Myocyte (in vitro differentiated cells): ENCODE measurements at regions not wholly inside any gene's neighbourhood (a gene's known extent, or its start where the extent isn't known, plus 50 kb on each side); places are given as distances from the start of the nearest gene placed in this dataset.
"Not testable (repeated sequence)": the region's sequence is repeated elsewhere in the genome, so short reads cannot be mapped to it uniquely, and the experiment has no call there.

Experiments used
- DNase-seq: peaks from one replicate; pipeline ENCODE4 v3.0.0-alpha.2; 2012; ENCODE audit warnings: low read depth

DNA sequence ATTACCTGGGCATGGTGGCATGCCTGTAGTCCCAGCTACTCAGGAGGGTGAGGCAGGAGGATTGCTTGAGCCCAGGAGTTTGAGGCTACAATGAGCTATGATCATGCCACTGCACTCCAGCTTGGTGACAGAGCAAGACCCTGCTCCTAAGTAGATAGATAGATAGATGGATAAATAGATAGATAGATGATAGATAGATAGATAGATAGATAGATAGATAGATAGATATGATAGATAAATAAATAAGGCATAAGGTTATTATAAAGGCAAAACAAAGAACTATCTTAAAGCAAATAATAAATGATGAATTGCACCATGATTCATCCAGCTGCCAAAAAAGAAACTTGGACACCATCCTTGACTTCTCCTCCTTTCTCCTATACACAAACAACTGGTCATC is 82.0 kb upstream of the DLX6 start:
- not testable (repeated sequence) for DNase-seq

DNA sequence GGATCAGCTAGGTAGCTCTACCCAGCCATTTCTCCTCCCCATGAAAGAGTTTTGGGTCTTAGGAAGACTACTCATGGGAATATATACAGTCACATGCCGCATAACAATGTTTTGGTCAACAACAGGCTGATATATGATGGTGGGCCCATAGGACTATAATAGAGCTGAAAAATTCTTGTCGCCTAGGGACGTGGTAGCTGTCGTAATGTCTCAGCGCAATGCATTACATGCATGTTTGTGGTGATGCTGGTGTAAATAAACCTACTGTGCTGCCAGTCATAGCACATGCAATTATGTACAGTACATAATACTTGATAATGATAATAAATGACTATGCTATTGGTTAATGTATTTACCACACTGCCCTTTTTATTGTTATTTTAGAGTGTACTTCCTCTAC is 78.2 kb upstream of the DLX6 start:
- no peak for DNase-seq

DNA sequence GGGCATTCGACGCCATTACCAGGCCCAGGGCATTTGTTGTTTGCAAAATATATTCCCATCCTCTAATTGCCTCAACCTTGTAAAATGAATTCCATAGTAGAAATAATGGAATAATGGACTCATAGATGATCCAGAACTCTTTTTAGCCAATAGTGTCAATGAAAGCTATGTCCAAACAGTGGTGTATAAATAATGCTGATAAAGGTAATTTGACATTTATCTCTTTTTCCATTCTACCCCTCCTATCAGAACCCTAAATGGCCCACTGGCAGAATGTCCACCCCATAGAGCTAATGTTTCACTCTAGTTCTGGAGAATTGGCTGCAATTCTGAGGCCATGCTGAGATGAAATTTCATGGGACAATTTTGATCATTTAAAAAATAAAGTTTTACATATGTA is 76.4 kb upstream of the DLX6 start:
- DNase-seq, result no peak

DNA sequence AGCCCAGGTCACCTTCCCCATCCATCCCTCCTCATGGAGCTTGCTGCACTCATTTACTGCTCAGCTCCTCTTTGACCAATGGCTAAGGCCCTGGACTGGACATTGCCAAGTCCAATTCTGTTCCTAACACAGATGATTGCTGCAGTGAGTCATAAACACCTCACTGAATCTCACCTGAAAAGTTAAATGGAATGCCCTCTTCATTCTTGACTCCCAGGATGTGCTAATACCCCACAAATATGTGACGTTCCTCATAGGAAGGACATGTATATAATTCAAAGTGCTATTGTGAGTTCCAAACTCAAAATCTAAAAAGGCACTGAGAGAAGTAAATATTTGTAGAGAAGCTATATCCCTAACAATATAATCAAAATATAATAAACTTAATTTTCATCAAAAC is 73.5 kb upstream of the DLX6 start:
- DNase-seq, result no peak

DNA sequence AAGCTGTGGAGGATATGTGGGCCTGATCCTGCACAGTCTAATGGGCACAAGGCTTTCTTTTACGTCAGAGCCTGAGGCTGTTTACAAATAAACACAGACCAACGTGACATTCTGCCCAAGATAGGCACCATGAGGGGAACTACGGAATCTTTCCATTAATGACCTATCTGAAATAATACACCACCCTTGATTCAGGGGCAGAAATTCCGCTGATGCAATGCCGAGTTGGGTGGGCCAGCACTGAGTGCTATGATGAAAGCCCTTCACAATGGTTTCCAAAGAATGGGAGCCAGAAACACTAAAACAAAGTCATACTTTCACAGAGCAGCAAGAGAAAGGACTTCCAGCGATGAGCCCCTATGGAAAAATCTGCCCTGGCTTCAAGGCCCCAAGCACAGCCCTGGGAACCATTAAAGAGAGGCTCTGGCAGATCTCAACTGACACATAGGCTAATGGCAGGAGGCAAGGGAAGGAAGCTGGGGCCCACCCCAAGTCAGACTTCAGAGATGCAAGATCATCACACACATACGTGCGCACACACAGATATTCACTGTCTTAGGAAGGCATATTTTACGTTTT is 72.2 kb upstream of the DLX6 start:
- no peak for DNase-seq

DNA sequence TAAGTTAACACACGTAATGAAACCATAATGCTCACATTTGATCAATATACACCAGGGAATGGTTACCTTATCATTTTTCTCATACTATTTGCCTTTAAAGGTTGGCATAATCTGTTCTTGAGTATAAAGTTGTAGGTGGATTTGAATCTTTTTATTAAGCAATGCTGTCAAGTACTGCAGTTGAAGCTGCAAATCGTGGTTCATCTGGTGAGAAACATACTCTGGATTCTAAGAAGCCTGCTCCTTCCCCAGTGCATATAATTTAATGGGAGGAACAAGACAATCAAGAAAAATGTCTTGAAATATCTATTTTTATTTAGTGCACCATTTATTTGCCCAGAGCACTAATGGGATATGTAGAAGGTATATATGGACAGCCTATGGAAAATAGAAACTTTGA is 68.7 kb upstream of the DLX6 start:
- DNase-seq, result no peak

DNA sequence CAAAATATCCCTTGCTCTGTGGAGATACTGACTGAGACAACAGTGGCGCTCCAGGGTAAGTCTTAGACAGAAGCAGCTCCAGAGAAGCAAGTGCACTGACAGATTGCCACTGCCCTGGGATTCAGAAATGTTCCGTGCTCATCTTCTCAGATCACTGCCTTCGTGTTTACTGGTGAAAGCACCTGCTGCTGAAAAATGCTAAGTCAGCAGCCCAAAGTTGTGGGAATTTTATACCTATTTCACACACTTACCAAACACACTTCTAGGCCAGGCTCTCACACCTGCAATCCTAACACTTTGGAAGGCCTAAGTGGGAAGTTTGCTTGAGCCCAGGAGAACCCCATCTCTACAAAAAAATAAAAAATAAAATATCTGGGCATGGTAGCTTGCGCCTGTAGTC is 63.2 kb upstream of the DLX6 start:
- DNase-seq, result no peak

DNA sequence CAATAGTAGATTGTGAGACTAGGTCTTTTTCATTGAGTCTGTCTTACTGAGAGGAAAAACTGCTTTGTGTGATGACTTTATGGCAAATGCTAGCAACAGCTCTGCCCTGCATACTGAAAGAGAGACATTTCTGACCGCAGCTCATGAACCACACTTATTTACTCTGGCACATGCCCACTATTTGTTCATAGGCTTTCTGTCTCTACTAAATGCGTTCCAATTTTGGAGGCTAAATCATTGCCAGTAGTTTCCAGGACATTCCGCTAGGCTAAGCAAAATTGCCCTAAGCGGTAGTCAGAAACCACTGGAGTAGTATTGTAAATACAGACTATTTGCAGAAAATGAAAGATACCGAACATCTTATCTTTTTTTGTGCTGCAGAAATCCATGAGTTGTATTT is 55.6 kb upstream of the DLX6 start:
- DNase-seq, result peak; percentile 88

DNA sequence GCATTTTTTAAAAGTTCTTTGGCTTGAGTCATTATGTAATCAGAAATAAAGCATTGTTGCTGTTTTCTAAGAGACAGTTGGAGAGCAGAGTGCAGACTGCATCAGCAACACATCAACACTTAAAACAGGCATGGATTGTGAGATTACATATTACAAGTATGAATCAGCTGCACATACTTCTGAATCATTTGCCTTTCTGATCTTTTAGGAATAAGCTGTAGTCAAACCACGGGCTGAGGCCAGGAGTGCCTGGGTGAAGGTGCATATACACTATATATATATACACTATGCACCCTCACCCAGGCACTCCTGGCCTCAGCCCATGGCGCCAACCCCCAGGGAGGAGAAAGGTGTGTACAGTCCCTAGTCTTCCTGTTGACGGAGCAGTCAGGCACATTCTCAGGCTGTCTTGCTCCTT is 52.4 kb upstream of the DLX6 start:
- peak; percentile 19 for DNase-seq

DNA sequence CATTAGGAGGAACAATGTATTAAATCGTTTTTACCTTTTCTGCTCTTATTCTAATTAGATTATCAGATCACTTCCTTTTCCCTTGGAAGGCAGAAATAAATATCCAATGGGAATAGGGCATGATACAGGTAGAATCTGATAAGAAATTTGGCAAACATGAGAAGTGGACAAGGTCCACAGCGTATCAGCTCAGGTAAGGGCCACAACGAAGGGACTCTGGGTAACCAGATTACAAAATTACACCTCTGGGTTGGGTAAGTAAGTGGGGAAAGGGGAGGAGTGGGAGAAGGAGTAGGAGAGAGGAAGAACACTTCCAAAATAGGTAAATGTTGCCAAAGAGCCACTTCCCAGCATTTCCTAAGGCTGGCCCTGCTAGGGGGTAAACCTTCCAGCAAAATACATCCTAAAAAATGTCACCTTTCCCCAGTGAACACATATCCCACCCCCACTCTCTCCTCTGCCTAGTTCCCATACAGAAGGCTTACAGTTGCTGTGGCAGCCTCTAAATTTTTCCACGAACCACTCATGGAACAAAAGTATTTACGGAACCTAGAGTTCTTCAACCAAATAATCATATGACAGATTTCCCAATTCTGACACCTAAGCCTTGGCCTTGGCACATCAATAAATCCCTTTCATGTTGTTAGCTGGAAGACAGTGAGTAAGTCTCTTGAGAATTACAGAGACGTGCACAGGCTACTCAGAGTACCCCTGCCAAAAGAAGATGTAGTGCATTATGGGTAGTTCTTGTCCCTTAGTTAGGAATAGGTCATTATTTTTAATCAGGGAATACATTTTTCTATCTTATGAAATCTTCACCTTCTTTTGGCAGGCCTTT is 51.5 kb upstream of the DLX6 start:
- no peak for DNase-seq
